ENCODE measurements at regions not wholly inside any gene's neighbourhood (a gene's known extent, or its start where the extent isn't known, plus 50 kb on each side); places are given as distances from the start of the nearest gene placed in this dataset.

- H3K4me1 ChIP-seq (ENCODE audit: low read depth): no peaks in the 10 kb centered on the region
- no peaks in the 10 kb centered on the region for H3K36me3 ChIP-seq
- no peak for DNase-seq (ENCODE audit: low read depth in 1 of 2, low spot score in 1 of 2)
- no peaks in the 10 kb centered on the region for H3K27me3 ChIP-seq
- no peak for TF ChIP-seq CTCF (IDR thresholded peaks at IDR 0.05; ENCODE audit: low read depth, low read length)
- no peak overlapping the region for H3K27ac ChIP-seq
- H3K4me3 ChIP-seq: no peak overlapping the region
- no peaks in the 10 kb centered on the region for H3K9me3 ChIP-seq (ENCODE audit: low read depth)
Measured at GRCh38 chr18:51522821-51523220, 325.3 kb upstream of the MEX3C start.

GRCh38 chr18:51523671-51524070 lies 326.2 kb upstream of the MEX3C start:
- Histone ChIP-seq H3K9me3 (ENCODE audit: low read depth) (no peaks in the 10 kb centered on the region), H3K4me1 (ENCODE audit: low read depth) (no peaks in the 10 kb centered on the region), H3K27me3 (no peaks in the 10 kb centered on the region), H3K36me3 (no peaks in the 10 kb centered on the region), H3K27ac (no peak overlapping the region), H3K4me3 (no peak overlapping the region)
- TF ChIP-seq CTCF (IDR thresholded peaks at IDR 0.05; ENCODE audit: low read depth, low read length): no peak
- DNase-seq (ENCODE audit: low read depth in 1 of 2, low spot score in 1 of 2): no peak

GRCh38 chr18:51525453-51526225 lies 328.2 kb upstream of the MEX3C start:
- no peaks in the 10 kb centered on the region for H3K4me1 ChIP-seq (ENCODE audit: low read depth)
- no peak for TF ChIP-seq CTCF (IDR thresholded peaks at IDR 0.05; ENCODE audit: low read depth, low read length)

GRCh38 chr18:51527826-51528225 lies 330.3 kb upstream of the MEX3C start:
- DNase-seq (ENCODE audit: low read depth in 1 of 2, low spot score in 1 of 2): no peak
- H3K27me3 ChIP-seq: no peaks in the 10 kb centered on the region
- no peak for TF ChIP-seq CTCF (IDR thresholded peaks at IDR 0.05; ENCODE audit: low read depth, low read length)

More at GRCh38 chr18:51525453-51526225, 328.2 kb upstream of the MEX3C start:
- Histone ChIP-seq H3K27ac (no peak overlapping the region), H3K4me3 (no peak overlapping the region), H3K27me3 (no peaks in the 10 kb centered on the region), H3K36me3 (no peaks in the 10 kb centered on the region), H3K9me3 (ENCODE audit: low read depth) (no peaks in the 10 kb centered on the region)
- DNase-seq (ENCODE audit: low read depth in 1 of 2, low spot score in 1 of 2): no peak

GRCh38 chr18:51531501-51531900 lies 334.0 kb upstream of the MEX3C start:
- Histone ChIP-seq H3K4me3 (no peak overlapping the region), H3K9me3 (ENCODE audit: low read depth) (no peaks in the 10 kb centered on the region), H3K27me3 (no peaks in the 10 kb centered on the region), H3K36me3 (no peaks in the 10 kb centered on the region), H3K27ac (no peak overlapping the region), H3K4me1 (ENCODE audit: low read depth) (no peaks in the 10 kb centered on the region)
- DNase-seq (ENCODE audit: low read depth in 1 of 2, low spot score in 1 of 2): no peak
- TF ChIP-seq CTCF (IDR thresholded peaks at IDR 0.05; ENCODE audit: low read depth, low read length): no peak

More at GRCh38 chr18:51527826-51528225, 330.3 kb upstream of the MEX3C start:
- no peaks in the 10 kb centered on the region for H3K9me3 ChIP-seq (ENCODE audit: low read depth)
- H3K27ac ChIP-seq: no peak overlapping the region
- H3K4me1 ChIP-seq (ENCODE audit: low read depth): no peaks in the 10 kb centered on the region
- no peak overlapping the region for H3K4me3 ChIP-seq
- H3K36me3 ChIP-seq: no peaks in the 10 kb centered on the region
